ENCODE measurements at regions not wholly inside any gene's neighbourhood (a gene's known extent, or its start where the extent isn't known, plus 50 kb on each side); places are given as distances from the start of the nearest gene placed in this dataset.

GRCh38 chr14:84674636-84675035 lies 855.3 kb upstream of the FLRT2 start:
- no peak for TF ChIP-seq POLR2A (IDR thresholded peaks at IDR 0.05)
- TF ChIP-seq EP300 (IDR thresholded peaks at IDR 0.05): no peak
- no peak for TF ChIP-seq CTCF (IDR thresholded peaks at IDR 0.05)
- TF ChIP-seq POLR2AphosphoS5 (IDR thresholded peaks at IDR 0.05): no peak
- 86 to 94% methylated on average over 1 of the region's 1 CpG for WGBS, 2 donors
- Histone ChIP-seq H3K27ac (no peak overlapping the region), H3K4me1 (peaks cover 0 to 17% (median 11%) of the 10 kb centered on the region in 4 donors), H3K27me3 (no peaks in the 10 kb centered on the region), H3K4me3 (no peak overlapping the region), H3K36me3 (no peaks in the 10 kb centered on the region), H3K9me3 (no peaks in the 10 kb centered on the region)
- no peak for DNase-seq
- intact Hi-C loops (cut with DNase I): no loop called here

GRCh38 chr14:84686550-84686949 lies 843.4 kb upstream of the FLRT2 start:
- TF ChIP-seq CTCF (IDR thresholded peaks at IDR 0.05) (no peak), EP300 (IDR thresholded peaks at IDR 0.05) (no peak), POLR2AphosphoS5 (IDR thresholded peaks at IDR 0.05) (no peak), POLR2A (IDR thresholded peaks at IDR 0.05) (no peak)
- H3K9me3 ChIP-seq: no peaks in the 10 kb centered on the region
- DNase-seq: no peak
- intact Hi-C loops (cut with DNase I): no loop called here
- H3K4me3 ChIP-seq: no peak overlapping the region
- no peaks in the 10 kb centered on the region for H3K36me3 ChIP-seq
- H3K27ac ChIP-seq: peak overlapping the region in 1 of 4 donors; percentile 60
- peaks cover 0 to 24% (median 17%) of the 10 kb centered on the region in 4 donors for H3K4me1 ChIP-seq
- 57 to 81% methylated on average over 3 of the region's 3 CpGs for WGBS, 2 donors
- H3K27me3 ChIP-seq: no peaks in the 10 kb centered on the region

- intact Hi-C loops (cut with DNase I): no loop called here
- H3K27ac ChIP-seq: peak overlapping the region in 3 of 4 donors; percentile 36 to 71 (median 66)
- DNase-seq: no peak
- no peaks in the 10 kb centered on the region for H3K27me3 ChIP-seq
- H3K36me3 ChIP-seq: no peaks in the 10 kb centered on the region
- 59 to 74% methylated on average over 7 of the region's 7 CpGs for WGBS, 2 donors
- no peaks in the 10 kb centered on the region for H3K9me3 ChIP-seq
- no peak overlapping the region for H3K4me3 ChIP-seq
- peaks cover 0 to 24% (median 17%) of the 10 kb centered on the region in 4 donors for H3K4me1 ChIP-seq
- TF ChIP-seq CTCF (IDR thresholded peaks at IDR 0.05): no peak
- peak in 1 of 4 donors; percentile 5 for TF ChIP-seq POLR2AphosphoS5 (IDR thresholded peaks at IDR 0.05)
Measured at GRCh38 chr14:84688297-84689025, 841.5 kb upstream of the FLRT2 start.

GRCh38 chr14:84694161-84694560 lies 835.8 kb upstream of the FLRT2 start:
- H3K4me3 ChIP-seq: no peak overlapping the region
- no peak for DNase-seq
- no peaks in the 10 kb centered on the region for H3K27me3 ChIP-seq
- no peaks in the 10 kb centered on the region for H3K36me3 ChIP-seq
- intact Hi-C loops (cut with DNase I): no loop called here
- H3K9me3 ChIP-seq: no peaks in the 10 kb centered on the region
- TF ChIP-seq EP300 (IDR thresholded peaks at IDR 0.05) (no peak), POLR2AphosphoS5 (IDR thresholded peaks at IDR 0.05) (no peak), CTCF (IDR thresholded peaks at IDR 0.05) (no peak), POLR2A (IDR thresholded peaks at IDR 0.05) (no peak)
- H3K4me1 ChIP-seq: peaks cover 0 to 45% (median 23%) of the 10 kb centered on the region in 4 donors
- H3K27ac ChIP-seq: peak overlapping the region in 2 of 4 donors; percentile 8 to 22

GRCh38 chr14:84704601-84705000 lies 825.3 kb upstream of the FLRT2 start:
- Histone ChIP-seq H3K36me3 (no peaks in the 10 kb centered on the region), H3K4me3 (no peak overlapping the region), H3K9me3 (no peaks in the 10 kb centered on the region), H3K27me3 (no peaks in the 10 kb centered on the region), H3K4me1 (no peaks in the 10 kb centered on the region), H3K27ac (no peak overlapping the region)
- WGBS, 2 donors: 91 to 92% methylated on average over 2 of the region's 2 CpGs
- intact Hi-C loops (cut with DNase I): no loop called here
- TF ChIP-seq POLR2A (IDR thresholded peaks at IDR 0.05) (no peak), EP300 (IDR thresholded peaks at IDR 0.05) (no peak), CTCF (IDR thresholded peaks at IDR 0.05) (no peak)
- DNase-seq: no peak

All from sigmoid colon (tissue), 6 donors.